HCT116 (cell line): ENCODE measurements at regions not wholly inside any gene's neighbourhood (a gene's known extent, or its start where the extent isn't known, plus 50 kb on each side); places are given as distances from the start of the nearest gene placed in this dataset.

Source experiments
- ATAC-seq: fragments of 200-7000 bp; cut with Tn5 transposase; 2 replicates; pipeline ENCODE4 v1.9.1; 2020; ENCODE audit warnings: mild to moderate bottlenecking, moderate library complexity
- BruUV-seq: library from RNA; stranded (reverse); fragments of 400-500 nt; replicated peaks from 2 replicates; lab custom pipeline; 2021; lab: Mats Ljungman, UMichigan
- CTCF ChIA-PET: fragments of 300-600 bp; sonication (Branson Sonifier 250); formaldehyde crosslinking; loops from one replicate; lab custom pipeline; 2021; ENCODE audit warnings: antibody characterized with exemption; lab: Charles Lee
- POLR2A ChIA-PET: fragments of 300-600, 350-600 bp; sonication (Branson Sonifier 250); formaldehyde crosslinking; loops from one replicate; lab custom pipeline; 2021; ENCODE audit warnings: antibody characterized with exemption; lab: Charles Lee
- RAD21 ChIA-PET, 2 experiments: fragments of 300-600 bp; sonication (Branson Sonifier 250); formaldehyde crosslinking; loops; one replicate each; lab custom pipeline; 2023; ENCODE audit warnings: low total read pairs in 2 of 2; ENCODE audit not compliant: uncharacterized antibody in 2 of 2, unreplicated experiment in 2 of 2, low non-redundant PET in 1 of 2; lab: Charles Lee
- DNase-seq: peaks from one replicate; pipeline ENCODE4 v3.0.0-alpha.2; 2010; ENCODE audit warnings: low read depth, low spot score
- H2AFZ ChIP-seq: fragments of 200-600 bp; shearing (Covaris generic), sonication (generic); 2 replicates; pipeline ENCODE4 v1.6.1; 2017; ENCODE audit warnings: low read depth, mixed run types, mixed read lengths, antibody characterized with exemption, low read length; ENCODE audit not compliant: poor library complexity, severe bottlenecking
- H3K27ac ChIP-seq: 2 replicates; pipeline ENCODE4 v1.5.1; 2012; ENCODE audit warnings: low read depth, low read length
- H3K27me3 ChIP-seq: fragments of 200-600 bp; sonication (generic); 2 replicates; pipeline ENCODE4 v1.6.1; 2016; ENCODE audit warnings: mixed run types, low read length, mixed read lengths; ENCODE audit not compliant: insufficient read depth
- H3K36me3 ChIP-seq, 2 experiments: fragments of 200-500 bp in 1 of 2; fragments of 200-600 bp in 1 of 2; sonication (Bioruptor generic) in 1 of 2; sonication (generic) in 1 of 2; 2 replicates each; pipeline versions ENCODE4 v1.5.1 to v1.6.1; 2014 to 2016; ENCODE audit warnings: low read length in 2 of 2, inconsistent platforms in 1 of 2, mixed read lengths in 1 of 2, mixed run types in 1 of 2; ENCODE audit not compliant: insufficient read depth in 2 of 2, control insufficient read depth in 1 of 2
- H3K4me1 ChIP-seq, 2 experiments: fragments of 200-600 bp in 1 of 2; sonication (generic) in 1 of 2; 2 replicates each; pipeline versions ENCODE4 v1.5.1 to v1.6.1; 2012 to 2017; ENCODE audit warnings: low read length in 2 of 2, inconsistent platforms in 1 of 2, mild to moderate bottlenecking in 1 of 2, mixed read lengths in 1 of 2, mixed run types in 1 of 2, moderate library complexity in 1 of 2; ENCODE audit not compliant: insufficient read depth in 2 of 2, control insufficient read depth in 1 of 2
- H3K4me2 ChIP-seq: fragments of 200-600 bp; sonication (generic); 2 replicates; pipeline ENCODE4 v1.6.1; 2017; ENCODE audit warnings: mixed run types, low read length, mixed read lengths
- H3K4me3 ChIP-seq, 2 experiments: fragments of 200-600 bp in 1 of 2; sonication (generic) in 1 of 2; replicated peaks in 1 of 2; 2 replicates each; pipeline ENCODE4 v1.5.1; 2011 to 2016; ENCODE audit warnings: low read length in 2 of 2, control low read depth in 1 of 2, low read depth in 1 of 2, mild to moderate bottlenecking in 1 of 2, mixed read lengths in 1 of 2, mixed run types in 1 of 2
- H3K79me2 ChIP-seq: fragments of 200-600 bp; sonication (generic); 2 replicates; pipeline ENCODE4 v1.6.1; 2017; ENCODE audit warnings: mild to moderate bottlenecking, mixed run types, low read length, moderate library complexity, mixed read lengths; ENCODE audit not compliant: insufficient read depth
- H3K9ac ChIP-seq: fragments of 200-600 bp; sonication (generic); 2 replicates; pipeline ENCODE4 v1.6.1; 2016; ENCODE audit warnings: low read length, mixed read lengths
- H3K9me2 ChIP-seq: fragments of 200-600 bp; sonication (generic), shearing (Covaris generic); 2 replicates; pipeline ENCODE4 v1.6.1; 2017; ENCODE audit warnings: mixed run types, mild to moderate bottlenecking, moderate library complexity; ENCODE audit not compliant: insufficient read depth
- H3K9me3 ChIP-seq, 2 experiments: fragments of 200-500 bp in 1 of 2; fragments of 200-600 bp in 1 of 2; sonication (Bioruptor generic) in 1 of 2; sonication (generic) in 1 of 2; 2 replicates each; pipeline ENCODE4 v1.6.1; 2014 to 2017; ENCODE audit warnings: low read length in 2 of 2, mixed read lengths in 2 of 2, inconsistent platforms in 1 of 2, low read depth in 1 of 2, mild to moderate bottlenecking in 1 of 2, mixed run types in 1 of 2, moderate library complexity in 1 of 2; ENCODE audit not compliant: control insufficient read depth in 1 of 2, insufficient read depth in 1 of 2
- H4K20me1 ChIP-seq: fragments of 200-600 bp; sonication (generic), shearing (Covaris generic); 2 replicates; pipeline ENCODE4 v1.6.1; 2017; ENCODE audit warnings: mixed run types, mild to moderate bottlenecking, moderate library complexity; ENCODE audit not compliant: insufficient read depth
- CBX3 ChIP-seq: IDR thresholded peaks from 2 replicates; pipeline ENCODE4 v1.6.1; 2012; ENCODE audit warnings: low read depth
- CEBPB ChIP-seq: IDR thresholded peaks from 2 replicates; pipeline ENCODE4 v1.6.1; 2012; ENCODE audit warnings: low read depth
- FOSL1 ChIP-seq: IDR thresholded peaks from 2 replicates; pipeline ENCODE4 v1.6.1; 2012; ENCODE audit warnings: low read depth
- POLR2AphosphoS5 ChIP-seq: IDR thresholded peaks from 2 replicates; pipeline ENCODE4 v1.6.1; 2011; ENCODE audit warnings: mild to moderate bottlenecking, low read depth, low read length, moderate library complexity
- SRF ChIP-seq: IDR thresholded peaks from 2 replicates; pipeline ENCODE4 v1.6.1; 2012; ENCODE audit warnings: low read depth
- intact Hi-C: fragments of 100-400 bp; cut with micrococcal nuclease; formaldehyde crosslinking; loops from 2 replicates; pipeline ENCODE4 v1.10.0; 2022
- TF ChIP-seq, protein P1 (sequence below): IDR thresholded peaks from 2 replicates; pipeline ENCODE4 v1.6.1; 2011; ENCODE audit warnings: mild to moderate bottlenecking, low read length, moderate library complexity; ENCODE audit not compliant: insufficient replicate concordance; ENCODE audit errors: extremely low read depth
- TF ChIP-seq, protein P2 (sequence below): IDR thresholded peaks from 2 replicates; pipeline ENCODE4 v1.6.1; 2012; ENCODE audit warnings: low read depth
- TF ChIP-seq, protein P3 (sequence below), 3 experiments: fragments of 200-600 bp in 1 of 3; sonication (generic) in 1 of 3; IDR thresholded peaks in 2 of 3; conservative IDR thresholded peaks in 1 of 3; 2 replicates each; pipeline ENCODE4 v1.5.1; 2012 to 2017; ENCODE audit warnings: low read depth in 2 of 3, low read length in 2 of 3, antibody characterized with exemption in 1 of 3, borderline replicate concordance in 1 of 3, control low read depth in 1 of 3, mild to moderate bottlenecking in 1 of 3, mixed read lengths in 1 of 3, mixed run types in 1 of 3, moderate library complexity in 1 of 3; ENCODE audit not compliant: insufficient read depth in 1 of 3
- TF ChIP-seq, protein P4 (sequence below): IDR thresholded peaks from 2 replicates; pipeline ENCODE4 v1.6.1; 2012

DNA sequence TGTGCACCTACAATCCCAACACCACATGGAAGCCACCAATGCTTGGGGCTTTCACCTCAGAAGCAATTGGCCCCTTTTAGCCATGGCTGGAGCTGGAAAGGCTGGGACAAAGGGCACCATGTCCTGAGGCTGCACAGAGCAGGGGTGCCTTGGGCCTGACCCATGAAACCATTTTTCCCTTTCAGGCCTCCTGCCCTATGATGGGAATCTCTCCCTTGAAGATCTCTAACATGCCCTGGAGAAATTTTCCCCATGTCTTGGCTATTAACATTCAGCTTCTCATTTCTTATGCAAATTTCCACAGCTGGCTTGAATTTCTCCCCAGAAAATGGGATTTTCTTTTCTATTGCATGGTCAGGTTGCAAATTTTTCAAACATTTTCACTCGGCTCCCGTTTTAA lies 823.6 kb downstream of the GALC start:
- BruUV-seq = no TSS peak
- TF ChIP-seq FOSL1 = no peak
- no peak for ATAC-seq
- RAD21 ChIA-PET = no interaction called here
- Histone ChIP-seq H3K27me3 (no peaks in the 10 kb centered on the region), H4K20me1 (no peaks in the 10 kb centered on the region), H3K9me2 (no peaks in the 10 kb centered on the region), H3K79me2 (no peaks in the 10 kb centered on the region), H3K4me1 (no peaks in the 10 kb centered on the region), H3K9ac (no peak overlapping the region), H3K9me3 (peaks cover 0 to 15% of the 10 kb centered on the region in 2 experiments; a peak in 2 of 4 replicates), H2AFZ (no peak overlapping the region), H3K4me2 (no peak overlapping the region), H3K36me3 (no peaks in the 10 kb centered on the region), H3K27ac (no peak overlapping the region), H3K4me3 (no peak overlapping the region)
- POLR2A ChIA-PET = no interaction called here
- DNase-seq = no peak
- intact Hi-C loops = no loop called here
- CTCF ChIA-PET = no interaction called here

DNA sequence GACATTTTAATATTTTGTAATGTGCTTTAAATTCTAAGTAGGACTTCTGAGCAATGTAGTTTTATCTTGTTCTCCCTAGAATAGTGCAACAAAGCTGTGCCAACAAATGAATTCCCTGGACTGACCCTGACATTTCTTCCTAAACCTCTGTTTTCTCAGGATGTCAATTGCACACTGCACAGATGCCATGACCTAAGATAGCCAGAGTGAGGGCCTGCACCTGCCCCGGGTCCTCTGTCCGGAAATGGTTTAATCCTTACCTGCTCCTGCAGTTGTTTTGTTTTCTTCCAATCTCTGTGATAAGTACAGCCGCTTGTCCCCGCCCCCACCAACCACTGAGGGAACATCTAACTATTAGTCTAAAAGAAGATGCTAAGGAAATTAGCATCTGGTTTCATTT lies 831.5 kb downstream of the GALC start:
- Histone ChIP-seq H2AFZ (no peak overlapping the region), H3K9me3 (peaks cover 0 to 36% of the 10 kb centered on the region in 2 experiments; a peak in 2 of 4 replicates), H3K9ac (no peak overlapping the region), H4K20me1 (no peaks in the 10 kb centered on the region), H3K9me2 (no peaks in the 10 kb centered on the region), H3K27ac (no peak overlapping the region), H3K4me3 (no peak overlapping the region), H3K79me2 (no peaks in the 10 kb centered on the region), H3K27me3 (no peaks in the 10 kb centered on the region), H3K4me2 (no peak overlapping the region), H3K4me1 (no peaks in the 10 kb centered on the region)
- BruUV-seq = no TSS peak
- POLR2A ChIA-PET = no interaction called here
- intact Hi-C loops = no loop called here
- RAD21 ChIA-PET = no interaction called here
- ATAC-seq (no peak), DNase-seq (no peak)
- CTCF ChIA-PET = no interaction called here
- TF ChIP-seq, protein P1, sequence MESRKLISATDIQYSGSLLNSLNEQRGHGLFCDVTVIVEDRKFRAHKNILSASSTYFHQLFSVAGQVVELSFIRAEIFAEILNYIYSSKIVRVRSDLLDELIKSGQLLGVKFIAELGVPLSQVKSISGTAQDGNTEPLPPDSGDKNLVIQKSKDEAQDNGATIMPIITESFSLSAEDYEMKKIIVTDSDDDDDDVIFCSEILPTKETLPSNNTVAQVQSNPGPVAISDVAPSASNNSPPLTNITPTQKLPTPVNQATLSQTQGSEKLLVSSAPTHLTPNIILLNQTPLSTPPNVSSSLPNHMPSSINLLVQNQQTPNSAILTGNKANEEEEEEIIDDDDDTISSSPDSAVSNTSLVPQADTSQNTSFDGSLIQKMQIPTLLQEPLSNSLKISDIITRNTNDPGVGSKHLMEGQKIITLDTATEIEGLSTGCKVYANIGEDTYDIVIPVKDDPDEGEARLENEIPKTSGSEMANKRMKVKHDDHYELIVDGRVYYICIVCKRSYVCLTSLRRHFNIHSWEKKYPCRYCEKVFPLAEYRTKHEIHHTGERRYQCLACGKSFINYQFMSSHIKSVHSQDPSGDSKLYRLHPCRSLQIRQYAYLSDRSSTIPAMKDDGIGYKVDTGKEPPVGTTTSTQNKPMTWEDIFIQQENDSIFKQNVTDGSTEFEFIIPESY = no peak
- TF ChIP-seq, protein P2, sequence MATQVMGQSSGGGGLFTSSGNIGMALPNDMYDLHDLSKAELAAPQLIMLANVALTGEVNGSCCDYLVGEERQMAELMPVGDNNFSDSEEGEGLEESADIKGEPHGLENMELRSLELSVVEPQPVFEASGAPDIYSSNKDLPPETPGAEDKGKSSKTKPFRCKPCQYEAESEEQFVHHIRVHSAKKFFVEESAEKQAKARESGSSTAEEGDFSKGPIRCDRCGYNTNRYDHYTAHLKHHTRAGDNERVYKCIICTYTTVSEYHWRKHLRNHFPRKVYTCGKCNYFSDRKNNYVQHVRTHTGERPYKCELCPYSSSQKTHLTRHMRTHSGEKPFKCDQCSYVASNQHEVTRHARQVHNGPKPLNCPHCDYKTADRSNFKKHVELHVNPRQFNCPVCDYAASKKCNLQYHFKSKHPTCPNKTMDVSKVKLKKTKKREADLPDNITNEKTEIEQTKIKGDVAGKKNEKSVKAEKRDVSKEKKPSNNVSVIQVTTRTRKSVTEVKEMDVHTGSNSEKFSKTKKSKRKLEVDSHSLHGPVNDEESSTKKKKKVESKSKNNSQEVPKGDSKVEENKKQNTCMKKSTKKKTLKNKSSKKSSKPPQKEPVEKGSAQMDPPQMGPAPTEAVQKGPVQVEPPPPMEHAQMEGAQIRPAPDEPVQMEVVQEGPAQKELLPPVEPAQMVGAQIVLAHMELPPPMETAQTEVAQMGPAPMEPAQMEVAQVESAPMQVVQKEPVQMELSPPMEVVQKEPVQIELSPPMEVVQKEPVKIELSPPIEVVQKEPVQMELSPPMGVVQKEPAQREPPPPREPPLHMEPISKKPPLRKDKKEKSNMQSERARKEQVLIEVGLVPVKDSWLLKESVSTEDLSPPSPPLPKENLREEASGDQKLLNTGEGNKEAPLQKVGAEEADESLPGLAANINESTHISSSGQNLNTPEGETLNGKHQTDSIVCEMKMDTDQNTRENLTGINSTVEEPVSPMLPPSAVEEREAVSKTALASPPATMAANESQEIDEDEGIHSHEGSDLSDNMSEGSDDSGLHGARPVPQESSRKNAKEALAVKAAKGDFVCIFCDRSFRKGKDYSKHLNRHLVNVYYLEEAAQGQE = no peak
- TF ChIP-seq SRF = no peak
- TF ChIP-seq, protein P3, sequence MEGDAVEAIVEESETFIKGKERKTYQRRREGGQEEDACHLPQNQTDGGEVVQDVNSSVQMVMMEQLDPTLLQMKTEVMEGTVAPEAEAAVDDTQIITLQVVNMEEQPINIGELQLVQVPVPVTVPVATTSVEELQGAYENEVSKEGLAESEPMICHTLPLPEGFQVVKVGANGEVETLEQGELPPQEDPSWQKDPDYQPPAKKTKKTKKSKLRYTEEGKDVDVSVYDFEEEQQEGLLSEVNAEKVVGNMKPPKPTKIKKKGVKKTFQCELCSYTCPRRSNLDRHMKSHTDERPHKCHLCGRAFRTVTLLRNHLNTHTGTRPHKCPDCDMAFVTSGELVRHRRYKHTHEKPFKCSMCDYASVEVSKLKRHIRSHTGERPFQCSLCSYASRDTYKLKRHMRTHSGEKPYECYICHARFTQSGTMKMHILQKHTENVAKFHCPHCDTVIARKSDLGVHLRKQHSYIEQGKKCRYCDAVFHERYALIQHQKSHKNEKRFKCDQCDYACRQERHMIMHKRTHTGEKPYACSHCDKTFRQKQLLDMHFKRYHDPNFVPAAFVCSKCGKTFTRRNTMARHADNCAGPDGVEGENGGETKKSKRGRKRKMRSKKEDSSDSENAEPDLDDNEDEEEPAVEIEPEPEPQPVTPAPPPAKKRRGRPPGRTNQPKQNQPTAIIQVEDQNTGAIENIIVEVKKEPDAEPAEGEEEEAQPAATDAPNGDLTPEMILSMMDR (IDR thresholded peaks at IDR 0.05 in 2 of 3, conservative IDR thresholded peaks at IDR 0.05 in 1 of 3; ENCODE audit: borderline replicate concordance in 1 of 3, insufficient read depth in 1 of 3, low read depth in 2 of 3, low read length in 2 of 3) = no peak
- no peak for TF ChIP-seq POLR2AphosphoS5
- no peak for TF ChIP-seq CEBPB
- TF ChIP-seq, protein P4, sequence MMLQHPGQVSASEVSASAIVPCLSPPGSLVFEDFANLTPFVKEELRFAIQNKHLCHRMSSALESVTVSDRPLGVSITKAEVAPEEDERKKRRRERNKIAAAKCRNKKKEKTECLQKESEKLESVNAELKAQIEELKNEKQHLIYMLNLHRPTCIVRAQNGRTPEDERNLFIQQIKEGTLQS = no peak
- no peak for TF ChIP-seq CBX3
- TF ChIP-seq, all 23 proteins: peak for 0
- no peaks in the 10 kb centered on the region for H3K36me3 ChIP-seq
